BJ (cell line): ENCODE measurements at regions not wholly inside any gene's neighbourhood (a gene's known extent, or its start where the extent isn't known, plus 50 kb on each side); places are given as distances from the start of the nearest gene placed in this dataset.

Source experiments
- CTCF ChIA-PET: fragments of 350-600 bp; formaldehyde crosslinking; extraction: SDS; loops from one replicate; lab custom pipeline; 2021; ENCODE audit warnings: antibody characterized with exemption, inconsistent platforms; lab: Yijun Ruan, JAX
- POLR2A ChIA-PET: fragments of 300-600 bp; sonication (Branson Sonifier 250); formaldehyde crosslinking; extraction: SDS; loops from one replicate; lab custom pipeline; 2021; ENCODE audit warnings: antibody characterized with exemption; lab: Charles Lee
- DNase-seq: peaks from one replicate; pipeline ENCODE4 v3.0.0-alpha.2; 2011; ENCODE audit warnings: low read depth
- H3K27me3 ChIP-seq: 2 replicates; pipeline ENCODE4 v1.6.0; 2011; ENCODE audit warnings: low read length; ENCODE audit not compliant: control insufficient read depth, insufficient read depth
- H3K36me3 ChIP-seq: 2 replicates; pipeline ENCODE4 v1.5.1; 2011; ENCODE audit warnings: low read length; ENCODE audit not compliant: control insufficient read depth, insufficient read depth
- H3K4me3 ChIP-seq: 2 replicates; pipeline ENCODE4 v1.5.1; 2011; ENCODE audit warnings: low read depth, mild to moderate bottlenecking, control low read depth, low read length
- CTCF ChIP-seq: IDR thresholded peaks from 2 replicates; pipeline ENCODE4 v1.5.1; 2011; ENCODE audit warnings: low read depth, mild to moderate bottlenecking, control low read depth, inconsistent platforms, low read length, moderate library complexity; ENCODE audit not compliant: insufficient read depth

- TF ChIP-seq CTCF: no peak
- CTCF ChIA-PET: no interaction called here
- POLR2A ChIA-PET: no interaction called here
These were observed 51.0 kb upstream of the LHX8 start for GRCh38 chr1:75083223-75083622.

GRCh38 chr1:75083848-75084514 is 50.2 kb upstream of the LHX8 start:
- ChIA-PET CTCF (no interaction called here), POLR2A (no interaction called here)
- DNase-seq: peak; percentile 47
- no peaks in the 10 kb centered on the region for H3K27me3 ChIP-seq
- H3K4me3 ChIP-seq: no peak overlapping the region
- no peak for TF ChIP-seq CTCF
- no peaks in the 10 kb centered on the region for H3K36me3 ChIP-seq

More at GRCh38 chr1:75083223-75083622, 51.0 kb upstream of the LHX8 start:
- Histone ChIP-seq H3K36me3 (no peaks in the 10 kb centered on the region), H3K4me3 (no peak overlapping the region), H3K27me3 (no peaks in the 10 kb centered on the region)
- no peak for DNase-seq
